ENCODE measurements at regions not wholly inside any gene's neighbourhood (a gene's known extent, or its start where the extent isn't known, plus 50 kb on each side); places are given as distances from the start of the nearest gene placed in this dataset.
A peak's percentile ranks its signal among the peaks of the same experiment; 100 is the strongest.

- TF ChIP-seq POU2F2 (IDR thresholded peaks at IDR 0.05; ENCODE audit: low read depth, low read length) (no peak), POLR2A (IDR thresholded peaks at IDR 0.05; ENCODE audit: low read depth, low read length) (no peak), PAX5 (IDR thresholded peaks at IDR 0.05; ENCODE audit: insufficient read depth, low read length, severe bottlenecking) (no peak), SPI1 (IDR thresholded peaks at IDR 0.05; ENCODE audit: low read depth, low read length) (no peak), POLR2AphosphoS5 (IDR thresholded peaks at IDR 0.05; ENCODE audit: low read depth, low read length) (no peak), TAF1 (IDR thresholded peaks at IDR 0.05; ENCODE audit: low read depth, low read length) (no peak)
- FAIRE-seq = no peak
- no peak for DNase-seq (ENCODE audit: insufficient read length, low spot score)
Observed at GRCh38 chr12:39240587-39240986, 202.3 kb downstream of the KIF21A start.

GRCh38 chr12:39239490-39240486 is 203.1 kb downstream of the KIF21A start:
- no peak for DNase-seq (ENCODE audit: insufficient read length, low spot score)
- TF ChIP-seq POLR2A (IDR thresholded peaks at IDR 0.05; ENCODE audit: low read depth, low read length) = no peak
- TF ChIP-seq TAF1 (IDR thresholded peaks at IDR 0.05; ENCODE audit: low read depth, low read length) = no peak
- no peak for TF ChIP-seq POLR2AphosphoS5 (IDR thresholded peaks at IDR 0.05; ENCODE audit: low read depth, low read length)
- no peak for TF ChIP-seq POU2F2 (IDR thresholded peaks at IDR 0.05; ENCODE audit: low read depth, low read length)
- TF ChIP-seq PAX5 (IDR thresholded peaks at IDR 0.05; ENCODE audit: insufficient read depth, low read length, severe bottlenecking) = no peak
- no peak for TF ChIP-seq SPI1 (IDR thresholded peaks at IDR 0.05; ENCODE audit: low read depth, low read length)
- no peak for FAIRE-seq

GRCh38 chr12:39237004-39237403 is 205.9 kb downstream of the KIF21A start:
- TF ChIP-seq TAF1 (IDR thresholded peaks at IDR 0.05; ENCODE audit: low read depth, low read length) (no peak), POU2F2 (IDR thresholded peaks at IDR 0.05; ENCODE audit: low read depth, low read length) (no peak), POLR2A (IDR thresholded peaks at IDR 0.05; ENCODE audit: low read depth, low read length) (no peak), POLR2AphosphoS5 (IDR thresholded peaks at IDR 0.05; ENCODE audit: low read depth, low read length) (no peak), PAX5 (IDR thresholded peaks at IDR 0.05; ENCODE audit: insufficient read depth, low read length, severe bottlenecking) (no peak), SPI1 (IDR thresholded peaks at IDR 0.05; ENCODE audit: low read depth, low read length) (no peak)
- FAIRE-seq = no peak
- DNase-seq (ENCODE audit: insufficient read length, low spot score) = no peak

GRCh38 chr12:39235990-39236767 is 206.7 kb downstream of the KIF21A start:
- DNase-seq (ENCODE audit: insufficient read length, low spot score) = no peak
- FAIRE-seq = no peak
- TF ChIP-seq TAF1 (IDR thresholded peaks at IDR 0.05; ENCODE audit: low read depth, low read length) (no peak), SPI1 (IDR thresholded peaks at IDR 0.05; ENCODE audit: low read depth, low read length) (no peak), PAX5 (IDR thresholded peaks at IDR 0.05; ENCODE audit: insufficient read depth, low read length, severe bottlenecking) (no peak), POU2F2 (IDR thresholded peaks at IDR 0.05; ENCODE audit: low read depth, low read length) (no peak), POLR2AphosphoS5 (IDR thresholded peaks at IDR 0.05; ENCODE audit: low read depth, low read length) (no peak), POLR2A (IDR thresholded peaks at IDR 0.05; ENCODE audit: low read depth, low read length) (no peak)

- DNase-seq (ENCODE audit: insufficient read length, low spot score) (no peak), FAIRE-seq (no peak)
- TF ChIP-seq SPI1 (IDR thresholded peaks at IDR 0.05; ENCODE audit: low read depth, low read length) (no peak), POU2F2 (IDR thresholded peaks at IDR 0.05; ENCODE audit: low read depth, low read length) (no peak), PAX5 (IDR thresholded peaks at IDR 0.05; ENCODE audit: insufficient read depth, low read length, severe bottlenecking) (no peak)
Observed at GRCh38 chr12:39230086-39230485, 212.8 kb downstream of the KIF21A start.

- no peak for TF ChIP-seq POLR2A (IDR thresholded peaks at IDR 0.05; ENCODE audit: low read depth, low read length)
- no peak for TF ChIP-seq POU2F2 (IDR thresholded peaks at IDR 0.05; ENCODE audit: low read depth, low read length)
- TF ChIP-seq PAX5 (IDR thresholded peaks at IDR 0.05; ENCODE audit: insufficient read depth, low read length, severe bottlenecking) = no peak
- no peak for TF ChIP-seq SPI1 (IDR thresholded peaks at IDR 0.05; ENCODE audit: low read depth, low read length)
- no peak for TF ChIP-seq POLR2AphosphoS5 (IDR thresholded peaks at IDR 0.05; ENCODE audit: low read depth, low read length)
- TF ChIP-seq TAF1 (IDR thresholded peaks at IDR 0.05; ENCODE audit: low read depth, low read length) = no peak
- DNase-seq (ENCODE audit: insufficient read length, low spot score) = no peak
- no peak for FAIRE-seq
Observed at GRCh38 chr12:39227218-39227617, 215.7 kb downstream of the KIF21A start.

GRCh38 chr12:39224971-39225370 is 217.9 kb downstream of the KIF21A start:
- FAIRE-seq (no peak), DNase-seq (ENCODE audit: insufficient read length, low spot score) (no peak)
- no peak for TF ChIP-seq PAX5 (IDR thresholded peaks at IDR 0.05; ENCODE audit: insufficient read depth, low read length, severe bottlenecking)
- TF ChIP-seq POLR2A (IDR thresholded peaks at IDR 0.05; ENCODE audit: low read depth, low read length) = no peak
- TF ChIP-seq POLR2AphosphoS5 (IDR thresholded peaks at IDR 0.05; ENCODE audit: low read depth, low read length) = no peak
- TF ChIP-seq TAF1 (IDR thresholded peaks at IDR 0.05; ENCODE audit: low read depth, low read length) = no peak
- no peak for TF ChIP-seq POU2F2 (IDR thresholded peaks at IDR 0.05; ENCODE audit: low read depth, low read length)
- no peak for TF ChIP-seq SPI1 (IDR thresholded peaks at IDR 0.05; ENCODE audit: low read depth, low read length)

- FAIRE-seq = no peak
- DNase-seq (ENCODE audit: insufficient read length, low spot score) = no peak
- TF ChIP-seq POLR2AphosphoS5 (IDR thresholded peaks at IDR 0.05; ENCODE audit: low read depth, low read length) = no peak
- no peak for TF ChIP-seq PAX5 (IDR thresholded peaks at IDR 0.05; ENCODE audit: insufficient read depth, low read length, severe bottlenecking)
- no peak for TF ChIP-seq POLR2A (IDR thresholded peaks at IDR 0.05; ENCODE audit: low read depth, low read length)
- TF ChIP-seq SPI1 (IDR thresholded peaks at IDR 0.05; ENCODE audit: low read depth, low read length) = peak; percentile 62
- no peak for TF ChIP-seq POU2F2 (IDR thresholded peaks at IDR 0.05; ENCODE audit: low read depth, low read length)
- no peak for TF ChIP-seq TAF1 (IDR thresholded peaks at IDR 0.05; ENCODE audit: low read depth, low read length)
Observed at GRCh38 chr12:39205969-39206368, 237.0 kb downstream of the KIF21A start.

GRCh38 chr12:39199351-39199750 is 243.6 kb downstream of the KIF21A start:
- no peak for FAIRE-seq
- TF ChIP-seq POU2F2 (IDR thresholded peaks at IDR 0.05; ENCODE audit: low read depth, low read length) = no peak
- DNase-seq (ENCODE audit: insufficient read length, low spot score) = no peak
